Stimulated activated CD4-positive, alpha-beta T cell treated with anti-CD3 and anti-CD28 coated beads, Interleukin-1b, Interleukin-23, amount 100 ng/mL, for 4 hours (primary cell): ENCODE measurements at regions not wholly inside any gene's neighbourhood (a gene's known extent, or its start where the extent isn't known, plus 50 kb on each side); places are given as distances from the start of the nearest gene placed in this dataset.
A peak's percentile ranks its signal among the peaks of the same experiment; 100 is the strongest.

Experiments used
- DNase-seq, 2 donors: peaks; one replicate each; pipeline ENCODE4 v3.0.0-alpha.2; 2020; ENCODE audit warnings: low read depth in 2 of 2

- no peak for DNase-seq
Observed at GRCh38 chr14:76974365-76974764, 54.1 kb downstream of the IRF2BPL start.

GRCh38 chr14:76971549-76971948, 57.0 kb downstream of the IRF2BPL start:
- no peak for DNase-seq

- DNase-seq: no peak
Observed at GRCh38 chr14:76968621-76969063, 59.9 kb downstream of the IRF2BPL start.

GRCh38 chr14:76967788-76968187, 60.7 kb downstream of the IRF2BPL start:
- no peak for DNase-seq

GRCh38 chr14:76965232-76965631, 63.3 kb downstream of the IRF2BPL start:
- DNase-seq: no peak

GRCh38 chr14:76964695-76965094, 63.8 kb downstream of the IRF2BPL start:
- no peak for DNase-seq

GRCh38 chr14:76963372-76963771, 65.1 kb downstream of the IRF2BPL start:
- DNase-seq: no peak

- DNase-seq: no peak
Observed at GRCh38 chr14:76962303-76962660, 66.2 kb downstream of the IRF2BPL start.

GRCh38 chr14:76961631-76962302, 66.7 kb downstream of the IRF2BPL start:
- DNase-seq: peak; percentile 93 to 97

- DNase-seq: no peak
Observed at GRCh38 chr14:76958980-76959710, 69.4 kb downstream of the IRF2BPL start.

- DNase-seq: no peak
Observed at GRCh38 chr14:76958020-76958979, 70.2 kb downstream of the IRF2BPL start.

- no peak for DNase-seq
Observed at GRCh38 chr14:76957224-76957891, 71.2 kb downstream of the IRF2BPL start.

- DNase-seq: peak; percentile 75 to 88
Observed at GRCh38 chr14:76956316-76957090, 72.0 kb downstream of the IRF2BPL start.

- DNase-seq: peak; percentile 32 to 39
Observed at GRCh38 chr14:76955575-76956315, 72.8 kb downstream of the IRF2BPL start.

- no peak for DNase-seq
Observed at GRCh38 chr14:76954394-76955190, 73.9 kb downstream of the IRF2BPL start.

GRCh38 chr14:76953311-76953945, 75.1 kb downstream of the IRF2BPL start:
- DNase-seq: peak in 1 of 2 donors; percentile 55

- no peak for DNase-seq
Observed at GRCh38 chr14:76951166-76951565, 77.3 kb downstream of the IRF2BPL start.

- no peak for DNase-seq
Observed at GRCh38 chr14:76950055-76951020, 78.2 kb downstream of the IRF2BPL start.
